Progenitor cell of endocrine pancreas (in vitro differentiated cells): ENCODE measurements at regions not wholly inside any gene's neighbourhood (a gene's known extent, or its start where the extent isn't known, plus 50 kb on each side); places are given as distances from the start of the nearest gene placed in this dataset.

ENCODE experiments used
- DNase-seq: peaks from one replicate; pipeline ENCODE4 v3.0.0; 2021; ENCODE audit warnings: low spot score; ENCODE audit not compliant: unreplicated experiment
- H3K27ac Mint-ChIP-seq: 2 replicates; pipeline ENCODE4 v1.8.0; 2021; ENCODE audit warnings: mild to moderate bottlenecking, moderate library complexity, mixed read lengths
- H3K27me3 Mint-ChIP-seq: 2 replicates; pipeline ENCODE4 v1.8.0; 2021; ENCODE audit warnings: mixed read lengths
- H3K36me3 Mint-ChIP-seq: 2 replicates; pipeline ENCODE4 v1.8.0; 2022; ENCODE audit warnings: mixed read lengths; ENCODE audit not compliant: insufficient read depth
- H3K4me1 Mint-ChIP-seq: 2 replicates; pipeline ENCODE4 v1.8.0; 2021; ENCODE audit warnings: low read depth, mixed read lengths
- H3K4me3 Mint-ChIP-seq: 2 replicates; pipeline ENCODE4 v1.8.0; 2021; ENCODE audit warnings: low read depth, mild to moderate bottlenecking, moderate library complexity, mixed read lengths
- H3K9me3 Mint-ChIP-seq: 2 replicates; pipeline ENCODE4 v1.8.0; 2021; ENCODE audit warnings: low read depth, mixed read lengths
- CTCF ChIP-seq: fragments of 200-600 bp; sonication (generic); IDR thresholded peaks from one replicate; pipeline ENCODE4 v1.5.0; 2021; ENCODE audit warnings: antibody characterized with exemption, mild to moderate bottlenecking; ENCODE audit not compliant: unreplicated experiment

GRCh38 chr2:196315388-196316049, 144.1 kb upstream of the STK17B start:
- Mint-ChIP-seq H3K9me3 (no peaks in the 10 kb centered on the region), H3K36me3 (peaks cover 6% of the 10 kb centered on the region), H3K4me3 (no peak overlapping the region), H3K27me3 (no peaks in the 10 kb centered on the region), H3K4me1 (peaks cover 3% of the 10 kb centered on the region), H3K27ac (no peak overlapping the region)
- no peak for DNase-seq
- no peak for TF ChIP-seq CTCF

GRCh38 chr2:196316050-196316430, 144.7 kb upstream of the STK17B start:
- Mint-ChIP-seq H3K9me3 (no peaks in the 10 kb centered on the region), H3K36me3 (peaks cover 6% of the 10 kb centered on the region), H3K27ac (no peak overlapping the region), H3K27me3 (no peaks in the 10 kb centered on the region), H3K4me1 (peaks cover 3% of the 10 kb centered on the region), H3K4me3 (no peak overlapping the region)
- no peak for DNase-seq
- TF ChIP-seq CTCF, result no peak

GRCh38 chr2:196318517-196319377, 147.4 kb upstream of the STK17B start:
- H3K27ac Mint-ChIP-seq, result peak overlapping the region; percentile 7
- DNase-seq, result no peak
- H3K4me1 Mint-ChIP-seq, result peaks cover 3% of the 10 kb centered on the region
- TF ChIP-seq CTCF, result no peak
- H3K9me3 Mint-ChIP-seq, result no peaks in the 10 kb centered on the region
- H3K4me3 Mint-ChIP-seq, result no peak overlapping the region
- no peaks in the 10 kb centered on the region for H3K27me3 Mint-ChIP-seq
- peaks cover 6% of the 10 kb centered on the region for H3K36me3 Mint-ChIP-seq

- no peak for TF ChIP-seq CTCF
- Mint-ChIP-seq H3K9me3 (no peaks in the 10 kb centered on the region), H3K27ac (no peak overlapping the region), H3K4me3 (no peak overlapping the region), H3K27me3 (no peaks in the 10 kb centered on the region), H3K4me1 (peaks cover 14% of the 10 kb centered on the region), H3K36me3 (peaks cover 7% of the 10 kb centered on the region)
- DNase-seq, result no peak
Measured at GRCh38 chr2:196322973-196323810, 151.8 kb upstream of the STK17B start.

- TF ChIP-seq CTCF, result no peak
- peaks cover 3% of the 10 kb centered on the region for H3K36me3 Mint-ChIP-seq
- no peak overlapping the region for H3K27ac Mint-ChIP-seq
- no peaks in the 10 kb centered on the region for H3K9me3 Mint-ChIP-seq
- H3K4me3 Mint-ChIP-seq, result no peak overlapping the region
- H3K27me3 Mint-ChIP-seq, result no peaks in the 10 kb centered on the region
- no peak for DNase-seq
- peaks cover 14% of the 10 kb centered on the region for H3K4me1 Mint-ChIP-seq
Measured at GRCh38 chr2:196324211-196324610, 152.8 kb upstream of the STK17B start.
